ENCODE measurements at regions not wholly inside any gene's neighbourhood (a gene's known extent, or its start where the extent isn't known, plus 50 kb on each side); places are given as distances from the start of the nearest gene placed in this dataset.
"Not testable (repeated sequence)": the region's sequence is repeated elsewhere in the genome, so short reads cannot be mapped to it uniquely, and the experiment has no call there.

DNA sequence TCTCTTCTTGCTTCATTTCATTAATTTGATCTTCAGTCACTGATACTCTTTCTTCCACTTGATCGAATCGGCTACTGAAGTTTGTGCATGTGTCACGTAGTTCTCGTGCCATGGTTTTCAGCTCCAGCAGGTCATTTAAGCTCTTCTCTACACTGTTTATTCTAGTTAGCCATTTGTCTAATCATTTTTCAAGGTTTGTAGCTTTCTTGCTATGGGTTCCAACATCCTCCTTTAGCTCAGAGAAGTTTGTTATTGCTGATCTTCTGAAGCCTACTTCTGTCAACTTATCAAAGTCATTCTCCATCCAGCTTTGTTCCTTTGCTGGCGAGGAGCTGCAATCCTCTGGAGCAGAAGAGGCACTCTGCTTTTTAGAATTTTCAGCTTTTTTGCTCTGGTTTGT, 180.0 kb upstream of the TMEM196 start:
- H3K36me3 ChIP-seq (ENCODE audit: control insufficient read depth in 2 of 3, insufficient read depth in 3 of 3, low read length in 3 of 3); DNase-seq; intact Hi-C loops (cut with DNase I); H3K9me3 ChIP-seq (ENCODE audit: control insufficient read depth in 2 of 3, insufficient read depth in 1 of 3, low read length in 3 of 3); H3K27ac ChIP-seq (ENCODE audit: low read depth in 2 of 2, low read length in 2 of 2); H3K4me1 ChIP-seq (ENCODE audit: control insufficient read depth in 2 of 3, insufficient read depth in 2 of 3, low read depth in 1 of 3, low read length in 3 of 3); H3K4me3 ChIP-seq (ENCODE audit: low read length in 3 of 3); H3K9ac ChIP-seq (ENCODE audit: low read length in 3 of 3); H3K27me3 ChIP-seq (ENCODE audit: control insufficient read depth, insufficient read depth, low read length); FAIRE-seq: not testable (repeated sequence)

DNA sequence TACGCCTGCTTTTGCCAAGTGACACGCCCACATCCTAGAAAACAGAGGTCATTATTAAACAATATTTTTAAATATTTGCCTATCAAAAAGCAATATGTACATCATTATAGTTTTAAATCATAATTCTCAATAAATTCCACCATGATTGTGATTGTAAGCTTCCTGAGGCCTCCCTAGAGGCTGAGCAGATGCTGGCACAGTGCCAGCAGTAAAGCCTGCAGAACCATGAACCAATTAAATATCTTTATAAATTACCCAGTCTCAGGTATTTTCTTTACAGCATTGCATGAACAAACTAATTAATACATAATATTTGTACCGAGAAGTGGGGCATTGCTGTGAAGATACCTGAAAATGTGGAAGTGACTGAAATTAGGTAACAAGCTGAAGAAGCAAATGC, 174.7 kb upstream of the TMEM196 start:
- DNase-seq (no peak), FAIRE-seq (no peak)
- Histone ChIP-seq H3K9me3 (ENCODE audit: control insufficient read depth in 2 of 3, insufficient read depth in 1 of 3, low read length in 3 of 3) (no peaks in the 10 kb centered on the region), H3K27me3 (ENCODE audit: control insufficient read depth, insufficient read depth, low read length) (no peaks in the 10 kb centered on the region), H3K27ac (ENCODE audit: low read depth in 2 of 2, low read length in 2 of 2) (no peak overlapping the region), H3K4me3 (ENCODE audit: low read length in 3 of 3) (no peak overlapping the region), H3K9ac (ENCODE audit: low read length in 3 of 3) (no peak overlapping the region), H3K36me3 (ENCODE audit: control insufficient read depth in 2 of 3, insufficient read depth in 3 of 3, low read length in 3 of 3) (no peaks in the 10 kb centered on the region), H3K4me1 (ENCODE audit: control insufficient read depth in 2 of 3, insufficient read depth in 2 of 3, low read depth in 1 of 3, low read length in 3 of 3) (no peaks in the 10 kb centered on the region)
- TF ChIP-seq CTCF (IDR thresholded peaks at IDR 0.05; ENCODE audit: borderline replicate concordance, extremely low read depth, insufficient read depth) = no peak
- intact Hi-C loops (cut with DNase I) = no loop called here

DNA sequence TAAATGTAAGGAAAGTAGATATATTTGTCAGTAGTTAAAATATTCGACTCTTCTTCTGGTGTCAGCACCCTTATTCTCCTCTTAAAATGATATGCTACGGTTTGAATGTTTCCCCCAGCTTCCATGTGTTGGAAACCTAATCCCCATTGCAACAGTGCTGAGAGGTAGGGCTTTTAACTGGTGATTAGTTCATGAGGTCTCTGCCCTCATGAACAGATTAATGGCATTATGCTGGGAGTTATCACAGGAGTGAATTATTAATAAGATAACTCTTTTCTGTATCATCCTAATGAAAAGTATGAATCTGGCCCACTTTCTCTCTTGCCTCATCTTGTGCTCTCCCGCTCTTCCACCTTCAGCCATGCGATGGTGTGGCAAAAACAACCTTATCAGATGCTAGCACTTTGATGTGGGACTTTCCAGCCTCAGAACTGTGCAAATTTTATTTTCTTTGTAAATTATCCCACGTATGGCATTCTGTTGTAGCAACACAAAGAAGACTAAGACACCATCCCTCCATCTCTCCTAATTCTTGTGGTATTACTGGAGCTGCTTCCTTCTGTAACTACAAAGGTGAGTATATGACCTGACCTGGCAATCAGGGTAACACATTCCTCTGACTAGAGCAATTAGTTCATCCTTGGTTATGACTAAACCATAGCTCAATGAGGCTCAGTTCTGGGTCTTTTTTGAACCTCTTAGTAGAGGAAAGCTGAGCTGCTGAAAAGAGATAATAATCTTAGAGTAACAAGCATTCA, 171.1 kb upstream of the TMEM196 start:
- Histone ChIP-seq H3K9ac (ENCODE audit: low read length in 3 of 3) (no peak overlapping the region), H3K4me3 (ENCODE audit: low read length in 3 of 3) (no peak overlapping the region), H3K36me3 (ENCODE audit: control insufficient read depth in 2 of 3, insufficient read depth in 3 of 3, low read length in 3 of 3) (no peaks in the 10 kb centered on the region), H3K27ac (ENCODE audit: low read depth in 2 of 2, low read length in 2 of 2) (no peak overlapping the region), H3K4me1 (ENCODE audit: control insufficient read depth in 2 of 3, insufficient read depth in 2 of 3, low read depth in 1 of 3, low read length in 3 of 3) (no peaks in the 10 kb centered on the region), H3K27me3 (ENCODE audit: control insufficient read depth, insufficient read depth, low read length) (no peaks in the 10 kb centered on the region), H3K9me3 (ENCODE audit: control insufficient read depth in 2 of 3, insufficient read depth in 1 of 3, low read length in 3 of 3) (no peaks in the 10 kb centered on the region)
- intact Hi-C loops (cut with DNase I) = no loop called here
- FAIRE-seq (no peak), DNase-seq (no peak)
- no peak for TF ChIP-seq CTCF (IDR thresholded peaks at IDR 0.05; ENCODE audit: borderline replicate concordance, extremely low read depth, insufficient read depth)

GRCh38 chr7:19939746-19940145, 166.3 kb upstream of the TMEM196 start:
- FAIRE-seq = no peak
- H3K9ac ChIP-seq (ENCODE audit: low read length in 3 of 3) = no peak overlapping the region
- no peaks in the 10 kb centered on the region for H3K4me1 ChIP-seq (ENCODE audit: control insufficient read depth in 2 of 3, insufficient read depth in 2 of 3, low read depth in 1 of 3, low read length in 3 of 3)
- no peak overlapping the region for H3K27ac ChIP-seq (ENCODE audit: low read depth in 2 of 2, low read length in 2 of 2)
- no peak overlapping the region for H3K4me3 ChIP-seq (ENCODE audit: low read length in 3 of 3)
- intact Hi-C loops (cut with DNase I) = no loop called here
- H3K9me3 ChIP-seq (ENCODE audit: control insufficient read depth in 2 of 3, insufficient read depth in 1 of 3, low read length in 3 of 3) = no peaks in the 10 kb centered on the region
- no peak for DNase-seq
- H3K27me3 ChIP-seq (ENCODE audit: control insufficient read depth, insufficient read depth, low read length) = no peaks in the 10 kb centered on the region
- TF ChIP-seq CTCF (IDR thresholded peaks at IDR 0.05; ENCODE audit: borderline replicate concordance, extremely low read depth, insufficient read depth) = no peak
- H3K36me3 ChIP-seq (ENCODE audit: control insufficient read depth in 2 of 3, insufficient read depth in 3 of 3, low read length in 3 of 3) = no peaks in the 10 kb centered on the region
